ENCODE measurements at regions not wholly inside any gene's neighbourhood (a gene's known extent, or its start where the extent isn't known, plus 50 kb on each side); places are given as distances from the start of the nearest gene placed in this dataset.

DNA sequence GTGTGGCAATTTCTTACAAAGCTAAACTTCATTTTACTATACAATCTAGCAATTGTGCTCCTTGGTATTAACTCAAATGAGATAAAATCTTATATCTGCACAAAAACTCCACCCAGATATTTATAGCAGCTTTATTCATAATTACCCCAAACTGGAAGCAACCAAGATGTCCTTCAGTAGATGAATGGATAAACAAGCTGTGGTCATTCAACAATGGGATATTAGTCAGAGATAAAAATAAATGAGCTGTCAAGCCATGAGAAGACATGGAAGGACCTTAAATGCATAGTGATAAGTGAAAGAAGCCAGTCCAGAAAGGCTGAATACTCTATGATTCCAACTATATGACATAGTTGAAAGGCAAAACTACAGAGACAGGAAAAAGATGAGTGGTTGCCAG is 98.9 kb upstream of the BMP2 start:
- TF ChIP-seq, protein P1, sequence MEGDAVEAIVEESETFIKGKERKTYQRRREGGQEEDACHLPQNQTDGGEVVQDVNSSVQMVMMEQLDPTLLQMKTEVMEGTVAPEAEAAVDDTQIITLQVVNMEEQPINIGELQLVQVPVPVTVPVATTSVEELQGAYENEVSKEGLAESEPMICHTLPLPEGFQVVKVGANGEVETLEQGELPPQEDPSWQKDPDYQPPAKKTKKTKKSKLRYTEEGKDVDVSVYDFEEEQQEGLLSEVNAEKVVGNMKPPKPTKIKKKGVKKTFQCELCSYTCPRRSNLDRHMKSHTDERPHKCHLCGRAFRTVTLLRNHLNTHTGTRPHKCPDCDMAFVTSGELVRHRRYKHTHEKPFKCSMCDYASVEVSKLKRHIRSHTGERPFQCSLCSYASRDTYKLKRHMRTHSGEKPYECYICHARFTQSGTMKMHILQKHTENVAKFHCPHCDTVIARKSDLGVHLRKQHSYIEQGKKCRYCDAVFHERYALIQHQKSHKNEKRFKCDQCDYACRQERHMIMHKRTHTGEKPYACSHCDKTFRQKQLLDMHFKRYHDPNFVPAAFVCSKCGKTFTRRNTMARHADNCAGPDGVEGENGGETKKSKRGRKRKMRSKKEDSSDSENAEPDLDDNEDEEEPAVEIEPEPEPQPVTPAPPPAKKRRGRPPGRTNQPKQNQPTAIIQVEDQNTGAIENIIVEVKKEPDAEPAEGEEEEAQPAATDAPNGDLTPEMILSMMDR (IDR thresholded peaks at IDR 0.05) = no peak
- TF ChIP-seq POLR2A (IDR thresholded peaks at IDR 0.05) (no peak), EP300 (IDR thresholded peaks at IDR 0.05) (no peak)
